H9 (cell line): ENCODE measurements at regions not wholly inside any gene's neighbourhood (a gene's known extent, or its start where the extent isn't known, plus 50 kb on each side); places are given as distances from the start of the nearest gene placed in this dataset.

Experiments
- DNase-seq: peaks from one replicate; pipeline ENCODE4 v3.0.0-alpha.2; 2017
- H2AFZ ChIP-seq: one replicate; pipeline ENCODE4 v1.6.1; 2013; ENCODE audit warnings: mild to moderate bottlenecking, low read length, control low read depth, moderate library complexity
- H2AK5ac ChIP-seq: 2 replicates; pipeline ENCODE4 v1.6.1; 2013; ENCODE audit warnings: low read length, control low read depth, mixed read lengths; ENCODE audit not compliant: insufficient read length
- H2BK120ac ChIP-seq: one replicate; pipeline ENCODE4 v1.6.1; 2013; ENCODE audit warnings: low read depth, mild to moderate bottlenecking, low read length, control low read depth, inconsistent platforms; ENCODE audit not compliant: poor library complexity, severe bottlenecking
- H2BK12ac ChIP-seq: 2 replicates; pipeline ENCODE4 v1.6.1; 2013; ENCODE audit warnings: low read length, control low read depth, mixed read lengths, low read depth; ENCODE audit not compliant: insufficient read length
- H2BK15ac ChIP-seq: 2 replicates; pipeline ENCODE4 v1.6.1; 2013; ENCODE audit warnings: low read depth, low read length, control low read depth
- H2BK20ac ChIP-seq: one replicate; pipeline ENCODE4 v1.6.1; 2013; ENCODE audit warnings: low read depth, mild to moderate bottlenecking, low read length, control low read depth, inconsistent platforms; ENCODE audit not compliant: poor library complexity, severe bottlenecking
- H2BK5ac ChIP-seq: 2 replicates; pipeline ENCODE4 v1.6.1; 2013; ENCODE audit warnings: low read length, control low read depth, mixed read lengths; ENCODE audit not compliant: insufficient read length
- H3K14ac ChIP-seq: 2 replicates; pipeline ENCODE4 v1.6.1; 2013; ENCODE audit warnings: low read length, control low read depth; ENCODE audit not compliant: insufficient read depth
- H3K18ac ChIP-seq: 2 replicates; pipeline ENCODE4 v1.6.1; 2013; ENCODE audit warnings: low read depth, mild to moderate bottlenecking, mixed read lengths, low read length, control low read depth; ENCODE audit not compliant: insufficient read length
- H3K23ac ChIP-seq: 2 replicates; pipeline ENCODE4 v1.6.1; 2013; ENCODE audit warnings: low read length, control low read depth, mixed read lengths, low read depth; ENCODE audit not compliant: insufficient read length
- H3K23me2 ChIP-seq: 2 replicates; pipeline ENCODE4 v1.6.1; 2013; ENCODE audit warnings: low read depth, mild to moderate bottlenecking, mixed read lengths, low read length, control low read depth; ENCODE audit not compliant: insufficient read length, poor library complexity, severe bottlenecking
- H3K27ac ChIP-seq: 2 replicates; pipeline ENCODE4 v1.5.1; 2013; ENCODE audit warnings: low read length, control low read depth, mixed read lengths, low read depth; ENCODE audit not compliant: insufficient read length
- H3K27me3 ChIP-seq: 2 replicates; pipeline ENCODE4 v1.6.1; 2013; ENCODE audit warnings: low read length, control low read depth, inconsistent platforms; ENCODE audit not compliant: insufficient read depth
- H3K4ac ChIP-seq: 2 replicates; pipeline ENCODE4 v1.6.1; 2013; ENCODE audit warnings: low read depth, mild to moderate bottlenecking, control low read depth, inconsistent platforms, low read length, moderate library complexity
- H3K4me1 ChIP-seq: 2 replicates; pipeline ENCODE4 v1.6.1; 2013; ENCODE audit warnings: low read length, control low read depth, inconsistent platforms; ENCODE audit not compliant: insufficient read depth
- H3K4me2 ChIP-seq: 2 replicates; pipeline ENCODE4 v1.6.1; 2013; ENCODE audit warnings: low read length, control low read depth, mixed read lengths; ENCODE audit not compliant: insufficient read length, insufficient read depth
- H3K56ac ChIP-seq: 2 replicates; pipeline ENCODE4 v1.6.1; 2013; ENCODE audit warnings: low read depth, mild to moderate bottlenecking, mixed read lengths, low read length, control low read depth; ENCODE audit not compliant: insufficient read length
- H3K79me1 ChIP-seq: 2 replicates; pipeline ENCODE4 v1.6.1; 2013; ENCODE audit warnings: low read depth, mild to moderate bottlenecking, moderate library complexity, low read length, control low read depth, inconsistent platforms; ENCODE audit not compliant: insufficient read depth, poor library complexity, severe bottlenecking
- H3K79me2 ChIP-seq: 2 replicates; pipeline ENCODE4 v1.6.1; 2013; ENCODE audit warnings: low read length, control low read depth, inconsistent platforms; ENCODE audit not compliant: insufficient read depth
- H3K9ac ChIP-seq: 2 replicates; pipeline ENCODE4 v1.6.1; 2013; ENCODE audit warnings: low read length, control low read depth, mixed read lengths; ENCODE audit not compliant: insufficient read length; ENCODE audit errors: extremely low read depth
- H3K9me3 ChIP-seq: one replicate; pipeline ENCODE4 v1.6.1; 2013; ENCODE audit warnings: low read depth, low read length, inconsistent platforms; ENCODE audit not compliant: control insufficient read depth
- H3T11ph ChIP-seq: one replicate; pipeline ENCODE4 v1.6.1; 2013; ENCODE audit warnings: mild to moderate bottlenecking, low read length, control low read depth, inconsistent platforms
- H4K20me1 ChIP-seq: one replicate; pipeline ENCODE4 v1.6.1; 2013; ENCODE audit not compliant: control insufficient read depth, insufficient read length, insufficient read depth
- H4K5ac ChIP-seq: 2 replicates; pipeline ENCODE4 v1.6.1; 2013; ENCODE audit warnings: low read depth, mild to moderate bottlenecking, mixed read lengths, low read length, control low read depth; ENCODE audit not compliant: insufficient read length
- H4K8ac ChIP-seq: replicated peaks from 2 replicates; pipeline ENCODE4 v1.6.1; 2013; ENCODE audit warnings: low read length, control low read depth, mixed read lengths, low read depth; ENCODE audit not compliant: insufficient read length
- H4K91ac ChIP-seq: 2 replicates; pipeline ENCODE4 v1.6.1; 2013; ENCODE audit warnings: low read depth, mild to moderate bottlenecking, moderate library complexity, mixed read lengths, low read length, control low read depth; ENCODE audit not compliant: insufficient read length
- H3K27ac Mint-ChIP-seq, 3 experiments: 2 replicates in 2 of 3; 3 replicates in 1 of 3; pipeline ENCODE4 v1.8.0; 2020 to 2021; ENCODE audit warnings: mixed read lengths in 3 of 3, mild to moderate bottlenecking in 1 of 3, moderate library complexity in 1 of 3
- H3K27me3 Mint-ChIP-seq: 2 replicates; pipeline ENCODE4 v1.8.0; 2021; ENCODE audit warnings: low read depth, mild to moderate bottlenecking, moderate library complexity, mixed read lengths
- H3K36me3 Mint-ChIP-seq, 3 experiments: 2 replicates in 2 of 3; 3 replicates in 1 of 3; pipeline ENCODE4 v1.8.0; 2020 to 2021; ENCODE audit warnings: low read depth in 3 of 3, mixed read lengths in 3 of 3; ENCODE audit not compliant: insufficient read depth in 1 of 3
- H3K4me1 Mint-ChIP-seq, 2 experiments: 2 replicates each; pipeline ENCODE4 v1.8.0; 2020; ENCODE audit warnings: mixed read lengths in 2 of 2
- H3K4me3 Mint-ChIP-seq, 2 experiments: 2 replicates in 1 of 2; 3 replicates in 1 of 2; pipeline ENCODE4 v1.8.0; 2020 to 2021; ENCODE audit warnings: mild to moderate bottlenecking in 2 of 2, mixed read lengths in 2 of 2, moderate library complexity in 1 of 2
- H3K9me3 Mint-ChIP-seq, 2 experiments: 2 replicates in 1 of 2; 3 replicates in 1 of 2; pipeline ENCODE4 v1.8.0; 2020; ENCODE audit warnings: mild to moderate bottlenecking in 2 of 2, mixed read lengths in 2 of 2, moderate library complexity in 1 of 2
- CTCF ChIP-seq: fragments of 200-600 bp; sonication (generic); conservative IDR thresholded peaks from 3 replicates; pipeline ENCODE4 v1.8.0; 2021; ENCODE audit warnings: antibody characterized with exemption, mild to moderate bottlenecking
- WGBS: extraction: QIAGEN DNeasy Blood & Tissue Kit; methylation state at CpG from one replicate; pipeline ENCODE4 v1.1.7; 2013; ENCODE audit warnings: missing lambda C conversion rate, low lambda C conversion rate, mixed read lengths; ENCODE audit not compliant: insufficient read length; ENCODE audit errors: extremely low coverage; 5-methylcytosine and 5-hydroxymethylcytosine counted together

DNA sequence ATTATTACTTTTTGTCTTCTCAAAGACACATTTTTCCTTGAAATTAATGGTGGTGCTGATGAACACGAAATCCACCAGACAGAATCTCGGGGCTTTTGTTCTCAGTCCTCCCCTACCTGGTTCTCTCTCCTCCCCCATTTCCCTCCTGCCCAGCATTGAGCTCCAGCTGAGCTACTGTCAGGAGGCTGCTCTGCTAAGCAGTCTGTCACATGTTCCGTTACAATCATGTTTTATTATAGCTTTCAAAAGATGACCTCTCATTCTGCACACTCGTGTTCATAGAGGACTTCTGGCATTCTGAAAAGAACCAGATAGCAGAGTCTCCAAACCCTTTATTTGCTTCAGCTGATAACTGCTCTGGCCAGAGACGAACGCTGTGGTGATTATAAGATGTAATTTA is 732.5 kb upstream of the RBFOX1 start:
- Mint-ChIP-seq H3K36me3 (no peaks in the 10 kb centered on the region), H3K9me3 (no peaks in the 10 kb centered on the region)
- WGBS: no CpG with 5 or more reads among the region's 6 CpGs

More for the DNA sequence above, 732.5 kb upstream of the RBFOX1 start:
- Histone ChIP-seq H3K23me2 (no peaks in the 10 kb centered on the region), H3K4me1 (no peaks in the 10 kb centered on the region), H3T11ph (no peak overlapping the region), H3K9me3 (no peaks in the 10 kb centered on the region), H2BK5ac (no peak overlapping the region), H3K56ac (no peak overlapping the region), H2BK20ac (no peak overlapping the region), H3K14ac (no peak overlapping the region), H2BK12ac (no peak overlapping the region), H2AFZ (no peak overlapping the region), H3K4me2 (no peak overlapping the region), H4K5ac (no peak overlapping the region), H3K79me2 (no peaks in the 10 kb centered on the region), H4K91ac (no peak overlapping the region), H2BK120ac (no peak overlapping the region), H3K79me1 (no peaks in the 10 kb centered on the region), H3K23ac (no peak overlapping the region), H2AK5ac (no peak overlapping the region), H4K20me1 (no peaks in the 10 kb centered on the region), H4K8ac (no peak overlapping the region), H3K27me3 (no peaks in the 10 kb centered on the region), H3K9ac (no peak overlapping the region), H3K18ac (no peak overlapping the region), H2BK15ac (no peak overlapping the region), H3K4ac (no peak overlapping the region), H3K27ac (no peak overlapping the region)
- Mint-ChIP-seq H3K27ac (no peak overlapping the region), H3K4me3 (no peak overlapping the region), H3K27me3 (no peaks in the 10 kb centered on the region; the same call in 1 of the 2 replicates), H3K4me1 (peaks cover 17 to 36% of the 10 kb centered on the region in 2 experiments)
- no peak for DNase-seq
- no peak for TF ChIP-seq CTCF
